SIG-M5 treated with dmso at 0.1 percent for 504 hours (cell line): ENCODE measurements at regions not wholly inside any gene's neighbourhood (a gene's known extent, or its start where the extent isn't known, plus 50 kb on each side); places are given as distances from the start of the nearest gene placed in this dataset.
"Not testable (repeated sequence)": the region's sequence is repeated elsewhere in the genome, so short reads cannot be mapped to it uniquely, and the experiment has no call there.

Experiments
- DNase-seq: peaks from one replicate; lab custom pipeline; 2025; ENCODE audit not compliant: unreplicated experiment; lab: John Stamatoyannopoulos, UW

DNA sequence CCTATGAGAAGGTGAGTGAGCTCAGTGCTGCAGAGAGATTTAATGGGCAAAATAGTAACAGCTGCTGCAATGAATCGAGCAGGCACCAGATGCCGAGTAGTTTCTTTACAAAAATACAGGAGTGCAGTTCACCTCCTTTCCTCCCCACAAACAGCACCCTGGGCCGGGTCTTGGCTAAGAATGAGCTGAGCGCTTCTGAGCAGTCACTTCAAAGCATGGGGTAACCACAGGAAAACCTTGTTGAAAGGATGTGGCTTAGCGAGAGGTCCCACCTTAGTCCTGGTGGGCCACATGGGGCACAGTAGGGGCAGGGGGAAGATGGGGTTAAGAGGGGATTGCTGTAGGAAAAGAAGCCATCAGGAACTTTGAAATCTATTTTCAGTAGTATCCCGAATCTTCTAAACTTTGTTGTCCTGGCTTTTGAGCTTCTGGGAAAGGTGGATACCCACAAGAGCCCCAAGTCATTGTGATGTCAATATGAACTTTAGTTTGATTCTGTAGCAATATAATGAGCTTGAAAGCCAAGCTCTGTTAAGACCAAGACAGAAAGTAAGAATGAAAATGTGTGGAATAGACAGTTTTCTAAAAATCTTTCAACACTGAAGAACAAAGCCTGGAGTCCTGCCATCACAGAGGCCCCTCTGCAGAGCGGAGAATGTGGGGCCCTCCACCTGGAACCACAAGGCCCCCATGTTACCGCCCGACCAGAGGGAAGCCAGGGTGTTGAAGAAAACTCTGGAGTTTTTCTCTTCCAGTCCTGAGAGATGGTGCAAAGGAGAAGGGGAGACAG lies 101.0 kb upstream of the ZNF236 start:
- DNase-seq: no peak

DNA sequence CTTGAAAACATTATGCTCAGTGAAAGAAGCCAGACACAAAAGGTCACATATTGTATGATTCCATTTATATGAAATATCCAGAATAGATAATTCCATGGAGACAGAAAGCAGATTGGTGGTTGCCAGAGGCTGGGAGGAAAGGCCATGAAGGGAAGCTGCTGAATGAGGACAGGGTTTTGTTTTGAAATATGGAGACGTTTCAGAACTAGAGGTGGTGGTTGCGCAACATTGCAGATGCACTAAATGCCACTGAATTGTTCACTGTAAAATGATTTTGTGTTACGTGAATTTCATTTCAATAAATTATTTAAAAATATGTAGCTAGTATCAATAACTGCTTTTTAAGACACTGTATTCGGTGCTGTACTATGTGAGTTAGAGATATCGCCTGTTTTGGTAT lies 101.7 kb upstream of the ZNF236 start:
- DNase-seq: peak; percentile 47

DNA sequence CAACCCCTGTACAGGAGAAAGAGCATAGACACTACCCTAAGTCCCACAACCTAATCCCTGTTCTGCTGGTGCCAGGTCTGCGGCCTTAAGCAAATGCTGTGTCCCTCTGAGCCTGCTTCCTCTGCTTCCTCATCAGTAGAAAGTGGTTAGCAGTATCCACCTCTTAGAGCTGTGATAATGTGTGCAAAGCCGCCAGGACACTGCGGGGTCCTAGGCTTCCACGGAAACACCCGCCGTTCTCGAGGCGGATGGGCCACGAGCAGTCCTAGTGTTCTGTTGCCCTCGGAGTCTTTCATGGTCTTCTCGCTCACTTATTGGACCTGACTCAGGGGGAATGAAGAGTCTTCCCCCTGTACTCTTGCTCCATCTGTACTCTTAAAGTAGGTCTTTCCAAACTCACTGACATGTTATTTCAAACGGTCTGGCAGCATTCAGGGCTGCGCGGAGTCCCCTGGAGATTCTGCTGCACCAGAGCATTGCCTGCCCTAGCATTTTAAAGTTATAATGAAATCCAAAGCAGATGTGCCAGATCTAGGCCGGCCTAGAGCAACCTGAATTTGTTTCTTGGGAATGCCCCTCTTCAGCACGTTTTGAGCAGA lies 107.2 kb upstream of the ZNF236 start:
- DNase-seq: no peak

DNA sequence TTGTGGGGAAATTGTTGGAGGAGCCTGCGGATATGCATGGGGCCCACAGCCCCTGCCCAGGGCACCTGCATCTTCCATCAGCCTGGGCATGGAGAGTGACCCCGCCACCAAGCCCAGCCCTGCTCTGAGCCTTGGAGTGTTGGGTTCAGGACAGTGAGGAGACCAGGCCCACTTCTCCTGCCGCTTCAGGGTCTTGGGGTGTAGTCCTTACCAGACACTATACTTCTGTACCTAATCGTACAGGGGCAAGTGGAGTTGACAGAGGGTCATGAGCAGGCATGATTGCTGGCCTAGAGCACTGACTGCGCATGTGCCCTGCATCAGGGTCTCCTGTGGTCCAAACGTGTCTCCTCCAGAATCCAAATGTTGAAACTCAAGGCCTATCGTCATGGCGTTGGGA lies 108.9 kb upstream of the ZNF236 start:
- no peak for DNase-seq

DNA sequence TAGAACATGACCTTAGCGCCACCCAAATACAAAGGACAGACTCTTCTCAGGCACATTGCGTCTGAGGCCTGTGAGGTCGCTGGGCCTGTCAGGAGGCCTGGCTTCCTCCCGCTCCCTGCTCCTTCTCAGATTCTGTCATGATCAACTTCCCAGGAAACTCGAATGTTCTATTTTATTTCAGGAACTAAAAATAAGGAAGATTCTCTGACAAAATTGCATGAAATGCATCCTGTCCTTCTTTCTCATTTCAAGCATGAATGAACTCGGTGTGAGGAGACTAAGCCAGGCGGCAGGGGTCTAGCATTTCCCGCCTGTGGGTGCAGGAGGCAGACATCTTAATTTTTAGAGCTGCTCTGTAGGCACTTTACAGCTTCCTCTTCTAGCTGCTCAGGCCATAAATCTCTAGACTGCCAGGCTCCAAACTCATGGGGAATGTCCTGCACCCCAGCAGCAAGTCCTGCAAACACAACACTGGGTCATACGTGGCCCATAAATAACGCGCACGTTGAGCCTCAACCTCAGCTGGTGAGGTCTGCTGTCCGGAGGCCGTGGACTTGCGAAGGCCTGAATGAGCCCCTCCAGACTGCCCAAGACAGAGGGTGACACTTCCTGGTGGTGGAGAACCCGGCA lies 109.7 kb upstream of the ZNF236 start:
- no peak for DNase-seq

DNA sequence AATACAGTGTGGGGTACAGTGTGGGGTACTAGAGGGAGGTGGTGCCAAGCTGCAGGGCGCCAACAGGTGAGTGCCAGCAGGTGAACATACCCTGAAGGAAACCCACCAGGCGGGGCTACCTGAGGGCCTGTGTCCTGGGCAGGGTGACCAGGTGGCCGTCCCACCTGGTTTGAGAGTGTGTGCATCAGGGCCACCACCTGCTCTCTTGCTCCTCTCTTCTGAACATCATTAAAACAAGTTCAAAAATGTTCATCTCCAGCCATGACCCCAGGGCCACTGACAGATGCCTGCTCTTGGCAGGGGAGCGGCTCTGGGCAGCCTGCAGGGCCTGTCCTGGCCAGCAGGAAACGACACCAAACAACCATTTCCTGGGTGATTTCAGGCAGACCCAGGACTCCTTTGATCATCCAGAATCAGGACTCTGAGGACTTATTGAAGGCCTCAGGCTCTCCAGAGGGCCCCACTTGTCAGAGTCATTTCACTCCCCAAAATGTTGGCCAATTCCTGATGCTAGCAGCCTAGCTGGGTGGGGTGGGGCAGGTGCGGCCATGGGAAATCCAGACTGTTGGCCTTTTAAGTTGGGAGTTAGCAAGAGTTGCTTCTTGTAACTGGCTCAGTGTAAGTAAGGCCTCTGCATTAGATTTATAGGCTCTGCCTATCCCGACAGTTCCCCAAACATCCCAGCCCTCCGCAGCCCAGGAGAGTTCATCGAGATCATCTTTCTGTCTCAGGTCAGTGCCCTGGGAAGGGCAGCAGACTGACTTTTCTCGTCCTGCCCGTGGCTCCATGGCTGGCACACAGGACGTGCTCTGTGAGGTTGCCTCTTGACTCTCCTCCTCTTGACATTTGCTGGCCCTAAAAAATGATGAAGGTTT lies 111.5 kb upstream of the ZNF236 start:
- no peak for DNase-seq

DNA sequence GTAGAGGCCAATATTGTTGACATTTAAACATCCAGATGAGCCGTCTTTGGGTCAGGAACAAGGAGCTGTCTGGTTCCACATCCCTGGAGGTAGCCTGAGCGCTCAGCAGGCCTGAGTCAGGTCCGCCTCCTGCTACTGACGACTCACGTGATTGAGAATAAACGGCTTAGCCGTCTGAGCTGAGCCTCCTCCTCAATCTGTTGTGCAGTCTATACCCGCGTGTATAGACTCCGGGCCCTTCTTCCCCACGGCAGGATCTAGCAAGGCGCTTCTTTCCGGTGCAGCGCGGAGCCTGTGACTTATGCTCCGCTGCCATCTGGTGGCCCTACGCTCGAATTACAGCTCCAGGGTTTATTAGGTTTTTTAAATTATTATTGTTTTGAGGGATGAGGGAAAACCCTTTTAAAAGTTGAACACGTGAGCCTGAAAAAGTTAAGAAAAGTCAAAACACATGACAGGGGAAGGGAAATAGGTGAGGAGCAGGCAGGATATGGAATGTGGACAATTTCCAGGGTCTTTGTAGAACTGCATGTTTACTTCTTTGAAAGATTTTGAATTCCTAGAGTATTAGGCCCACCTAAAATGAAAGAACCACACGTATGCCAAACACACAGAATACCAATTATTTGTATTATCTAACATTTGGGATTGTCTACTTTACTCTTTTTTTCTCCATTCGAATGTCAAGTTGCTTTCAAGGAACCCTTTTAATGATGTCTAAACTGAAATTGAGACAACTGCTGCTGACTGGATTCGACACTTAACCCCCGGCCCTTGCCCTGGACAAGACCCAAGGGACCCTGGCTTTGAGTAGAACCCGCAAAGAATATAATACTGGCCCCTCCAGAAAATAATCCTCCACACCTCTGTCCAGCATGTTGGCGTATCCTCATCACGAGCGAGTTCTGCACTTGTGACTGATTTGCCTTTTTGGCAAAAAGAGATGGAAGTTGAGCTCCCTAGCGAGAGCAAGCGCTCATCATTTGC lies 112.4 kb upstream of the ZNF236 start:
- peak; percentile 78 for DNase-seq

DNA sequence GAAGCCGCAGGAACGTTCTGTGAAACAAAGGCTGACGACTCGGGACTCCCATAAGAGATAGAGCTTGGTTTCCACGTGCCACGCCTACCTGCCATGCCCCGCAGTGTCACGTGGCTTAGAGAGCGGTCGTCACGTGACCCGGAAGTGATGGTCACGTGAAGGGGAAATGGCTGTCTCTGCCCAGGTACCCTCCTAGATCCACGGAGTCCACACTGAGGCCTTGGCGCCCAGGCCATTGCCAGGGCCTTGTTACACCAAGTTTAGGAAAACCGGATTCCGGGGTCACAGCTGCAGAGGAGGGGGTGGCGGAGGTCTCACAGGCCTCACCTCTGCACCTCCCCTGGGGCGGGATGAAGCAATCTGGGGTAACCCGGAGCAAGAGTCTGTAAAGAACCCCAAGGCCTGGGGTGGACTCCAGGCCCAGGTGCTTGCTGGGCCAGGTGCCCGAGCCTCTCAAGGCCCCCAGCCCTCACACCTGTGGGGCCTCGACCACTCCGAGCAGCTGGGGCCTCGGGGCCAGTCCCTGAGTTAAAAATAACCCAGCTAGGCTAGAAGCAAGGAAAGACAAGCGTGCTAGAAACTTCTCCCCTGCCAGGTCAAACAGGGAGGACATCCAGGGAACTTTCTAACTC lies 113.5 kb upstream of the ZNF236 start:
- DNase-seq: no peak

DNA sequence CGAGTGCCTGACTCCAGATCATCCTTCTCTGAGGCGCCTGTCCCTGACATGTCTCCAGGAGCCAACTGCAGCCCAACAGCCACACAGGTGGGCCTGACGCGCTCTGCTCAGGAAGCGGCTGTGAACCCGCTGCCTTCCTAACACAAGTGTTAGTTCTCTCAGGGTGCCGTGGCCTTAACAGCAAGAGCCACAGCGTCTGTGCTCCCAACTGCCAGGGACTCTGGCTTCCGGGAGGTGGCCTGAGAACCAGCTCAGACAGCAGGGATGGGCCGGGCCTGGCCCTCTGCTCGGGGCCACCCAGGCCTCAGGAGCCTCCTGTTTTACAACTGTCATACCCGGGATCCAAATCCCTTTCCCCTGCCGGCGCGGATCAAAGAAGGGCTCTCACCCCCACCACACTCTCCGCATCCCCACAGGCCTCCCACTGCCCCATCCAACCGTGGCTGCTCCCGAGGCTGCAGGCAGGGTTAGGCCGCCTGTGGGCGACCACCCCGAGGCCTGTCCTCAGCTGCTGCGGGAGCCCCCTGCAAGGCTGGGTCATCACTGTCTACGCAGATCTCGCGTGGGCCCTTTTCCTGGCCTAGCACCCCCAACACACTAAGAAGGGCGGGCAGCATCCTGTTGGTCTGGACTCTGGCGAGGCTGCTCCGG lies 114.2 kb upstream of the ZNF236 start:
- DNase-seq: no peak

DNA sequence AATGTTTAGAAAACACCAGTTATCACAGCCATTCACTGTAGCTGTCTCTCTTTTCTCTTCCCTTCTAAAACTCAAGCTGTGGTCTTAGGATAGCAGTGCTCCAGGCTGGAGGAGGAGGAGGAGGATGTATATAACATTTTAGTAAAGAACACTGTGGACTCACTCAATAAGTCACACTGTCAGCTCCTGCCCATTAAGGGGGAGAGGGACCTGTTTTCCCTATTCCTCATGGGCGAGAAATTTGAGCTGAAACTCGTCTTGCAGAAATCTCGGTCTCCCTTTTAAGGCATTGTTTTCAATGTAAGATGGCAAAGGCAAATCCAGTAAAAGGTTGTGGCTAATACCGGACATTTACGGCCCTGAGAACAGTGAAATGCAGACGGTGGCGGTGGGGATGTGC lies 114.8 kb upstream of the ZNF236 start:
- DNase-seq: no peak

DNA sequence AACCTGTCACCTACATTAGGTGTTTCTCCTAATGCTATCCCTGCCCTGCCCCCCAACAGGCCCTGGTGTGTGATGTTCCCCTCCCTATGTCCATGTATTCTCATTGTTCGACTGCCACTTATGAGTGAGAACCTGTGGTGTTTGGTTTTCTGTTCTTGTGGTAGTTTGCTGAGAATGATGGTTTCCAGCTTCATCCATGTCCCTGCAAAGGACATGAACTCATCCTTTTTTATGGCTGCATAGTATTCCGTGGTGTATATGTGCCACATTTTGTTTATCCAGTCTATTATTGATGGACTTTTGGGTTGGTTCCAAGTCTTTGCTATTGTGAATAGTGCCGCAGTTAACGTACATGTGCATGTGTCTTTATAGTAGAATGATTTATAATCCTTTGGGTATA lies 117.8 kb upstream of the ZNF236 start:
- DNase-seq: not testable (repeated sequence)

DNA sequence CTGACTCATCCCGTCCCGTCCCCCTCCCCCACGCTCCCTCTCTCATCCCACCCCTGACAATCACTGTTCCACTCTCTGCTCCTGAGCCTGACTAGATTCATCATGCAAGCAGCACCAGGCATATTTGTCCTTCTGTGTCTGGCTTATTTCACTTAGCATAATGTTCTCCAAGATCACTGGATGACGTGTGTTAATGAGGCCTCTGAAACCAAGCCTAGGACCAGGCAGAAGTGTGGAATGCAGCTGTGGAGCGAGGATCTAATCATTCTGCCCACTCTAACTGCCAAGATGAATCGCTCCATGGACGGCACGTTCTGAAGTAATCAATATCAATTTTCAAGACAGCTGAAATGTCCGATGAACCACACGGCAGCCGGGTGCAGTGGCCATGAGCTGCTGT lies 122.4 kb upstream of the ZNF236 start:
- DNase-seq: no peak

DNA sequence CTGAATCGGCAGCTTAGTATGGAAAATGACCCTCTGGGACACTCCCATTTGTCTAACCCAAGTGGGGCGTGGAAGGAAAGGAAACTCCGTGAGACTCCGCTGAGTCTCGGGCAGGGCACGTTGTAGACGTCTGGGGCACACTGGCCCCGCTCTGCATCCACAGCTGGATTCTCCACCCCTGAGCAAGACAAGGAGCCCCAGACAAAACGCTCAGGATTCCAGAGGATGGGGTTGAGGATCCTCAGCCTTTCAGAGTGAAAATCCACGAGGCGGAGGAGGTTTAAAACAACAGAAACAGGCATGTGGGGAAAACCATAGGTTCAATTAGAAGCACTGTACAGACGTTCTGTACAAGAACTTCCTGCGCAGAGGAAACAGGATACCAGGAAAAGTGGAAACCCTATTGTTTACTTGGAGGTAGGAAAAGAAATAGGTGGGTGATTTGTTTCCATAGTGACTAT lies 124.9 kb upstream of the ZNF236 start:
- no peak for DNase-seq

DNA sequence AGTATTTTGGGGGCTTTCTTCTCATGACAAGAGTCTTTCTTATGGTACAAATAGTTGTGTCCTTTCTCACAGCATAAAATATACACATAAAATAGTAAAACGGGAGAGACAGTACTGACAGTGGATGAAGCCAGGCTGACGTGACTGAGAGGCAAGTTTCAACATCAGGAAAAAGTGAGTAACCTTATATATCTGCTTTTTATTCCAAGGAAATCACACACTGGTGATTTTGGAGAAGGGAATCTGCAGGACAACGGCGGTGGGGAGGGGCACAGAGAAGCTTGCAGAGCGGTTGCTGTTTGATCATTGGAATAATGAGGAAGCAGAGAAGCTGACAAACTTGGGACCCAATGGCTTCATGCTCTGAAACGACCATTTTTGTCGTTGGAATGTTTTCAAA lies 130.6 kb upstream of the ZNF236 start:
- DNase-seq: no peak

DNA sequence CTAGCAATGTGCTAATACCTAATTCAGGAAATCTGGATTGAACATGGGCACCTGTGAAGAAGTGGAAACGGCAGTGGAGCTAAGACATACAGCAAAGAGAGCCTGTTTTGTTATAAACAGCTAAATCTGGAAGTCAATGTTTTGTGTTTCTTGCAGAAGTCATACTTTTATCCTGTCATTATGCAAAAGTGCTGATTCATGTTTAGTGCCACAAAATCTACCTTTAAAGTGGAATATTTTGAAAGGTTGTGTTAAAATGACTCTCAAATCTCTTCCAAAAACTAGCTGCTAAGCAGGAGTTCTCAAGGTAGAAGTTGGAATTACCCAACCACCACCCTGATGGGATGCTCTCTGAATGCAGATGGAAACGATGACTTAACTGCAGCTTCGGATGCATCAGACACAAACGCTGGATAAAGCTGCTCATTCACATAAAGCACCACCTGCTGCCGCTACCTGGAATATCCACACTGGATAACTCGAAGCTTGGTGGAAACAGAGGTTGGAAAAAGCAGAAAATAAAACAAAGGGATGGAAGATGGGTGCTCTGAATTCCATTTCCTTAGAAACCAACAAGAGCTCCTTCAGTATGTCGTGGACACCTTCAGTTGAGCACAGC lies 132.6 kb upstream of the ZNF236 start:
- no peak for DNase-seq

DNA sequence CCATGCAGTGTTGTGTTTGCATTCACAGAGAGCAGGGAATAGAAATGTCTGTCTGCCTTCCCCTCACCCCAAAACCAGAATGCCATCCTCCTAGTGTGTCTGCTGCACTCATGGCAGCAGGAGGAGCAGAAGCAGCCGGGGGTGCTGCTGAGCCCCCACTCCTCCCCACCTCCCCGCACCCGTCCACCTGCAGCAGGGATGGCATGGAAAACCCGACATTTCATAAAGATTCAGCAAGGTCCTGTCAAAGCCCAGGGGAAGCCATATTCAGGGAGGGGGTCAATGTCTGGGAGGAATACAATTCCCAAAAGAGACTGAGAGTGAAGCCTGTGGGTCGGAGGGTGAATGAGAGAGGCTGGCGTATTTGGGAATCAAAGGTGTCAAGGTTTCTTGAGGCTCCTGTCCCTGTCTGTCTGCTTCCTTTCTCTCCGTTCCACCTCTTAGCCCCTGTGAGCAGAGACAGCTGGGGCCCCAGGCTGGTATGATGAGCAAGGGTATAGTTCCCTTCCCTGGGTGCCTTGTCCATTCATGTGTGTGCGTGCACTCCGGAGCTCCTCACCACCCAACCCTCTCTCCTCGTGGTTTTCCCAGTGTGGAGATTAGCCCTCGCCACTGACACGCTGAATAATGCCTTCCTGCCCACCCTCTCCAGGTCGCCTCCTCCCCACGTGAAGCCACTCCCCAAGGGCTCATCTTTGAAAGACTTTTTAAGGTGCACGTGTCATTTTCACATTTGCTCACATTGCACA lies 133.5 kb upstream of the ZNF236 start:
- no peak for DNase-seq

DNA sequence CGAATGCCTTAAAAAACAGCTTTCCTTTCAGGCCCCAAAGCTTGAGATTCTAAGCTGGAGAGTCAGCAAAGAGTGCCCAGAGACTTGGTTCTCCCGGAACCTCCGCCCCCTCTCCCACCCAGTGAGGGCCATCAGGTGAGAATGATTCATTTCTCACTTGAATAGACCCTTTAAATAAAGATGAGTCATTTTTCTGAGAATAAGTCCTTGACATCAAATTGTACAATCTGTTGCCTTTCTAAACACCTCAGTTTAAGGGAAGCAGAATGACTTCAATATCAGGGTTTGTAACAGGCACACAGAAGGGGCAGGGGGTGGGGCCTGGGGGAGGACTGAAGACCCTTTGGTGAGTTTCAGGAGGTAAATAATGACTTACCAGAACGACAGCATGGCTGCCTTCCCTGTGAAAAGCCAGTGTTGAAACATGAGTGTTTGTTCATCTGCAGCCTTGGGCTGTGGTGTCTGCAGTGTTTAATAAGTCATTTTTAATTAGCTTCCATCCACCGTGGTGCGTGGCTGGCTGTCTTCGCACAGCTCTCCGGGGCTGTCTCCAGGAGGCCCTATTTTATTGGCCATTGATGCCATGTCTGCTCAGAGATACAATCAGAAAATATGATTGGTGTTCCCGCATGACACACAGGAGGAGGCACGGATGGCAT lies 134.9 kb upstream of the ZNF236 start:
- no peak for DNase-seq
